HepG2 (cell line): ENCODE measurements at regions not wholly inside any gene's neighbourhood (a gene's known extent, or its start where the extent isn't known, plus 50 kb on each side); places are given as distances from the start of the nearest gene placed in this dataset.

Source experiments
- ADNP ChIP-seq: sonication (generic); formaldehyde crosslinking; IDR thresholded peaks from 2 replicates; pipeline ENCODE4 v1.4.0; 2020; ENCODE audit warnings: missing genetic modification reagents
- CHD4 ChIP-seq: fragments of 200-600 bp; sonication (generic); IDR thresholded peaks from 2 replicates; pipeline ENCODE4 v1.7.0; 2017; ENCODE audit warnings: mild to moderate bottlenecking, low read length, borderline replicate concordance
- EED ChIP-seq: sonication (generic); formaldehyde crosslinking; IDR thresholded peaks from 2 replicates; pipeline ENCODE4 v1.5.0; 2020; ENCODE audit warnings: mild to moderate bottlenecking, missing genetic modification reagents
- ETV6 ChIP-seq: sonication (generic); formaldehyde crosslinking; conservative IDR thresholded peaks from 2 replicates; pipeline ENCODE4 v1.4.0; 2020; ENCODE audit warnings: missing genetic modification reagents
- HDAC1 ChIP-seq: sonication (generic); formaldehyde crosslinking; IDR thresholded peaks from 2 replicates; pipeline ENCODE4 v1.5.1; 2020; ENCODE audit warnings: mild to moderate bottlenecking, missing genetic modification reagents
- HDAC2 ChIP-seq: sonication (generic); formaldehyde crosslinking; IDR thresholded peaks from 2 replicates; pipeline ENCODE4 v1.4.0; 2020; ENCODE audit warnings: missing genetic modification reagents
- HMG20B ChIP-seq: conservative IDR thresholded peaks from 2 replicates; pipeline ENCODE4 v1.6.1; 2016; ENCODE audit warnings: missing genetic modification reagents, missing compliant biosample characterization
- HOXA3 ChIP-seq: sonication (generic); formaldehyde crosslinking; IDR thresholded peaks from 2 replicates; pipeline ENCODE4 v1.5.0; 2020; ENCODE audit warnings: missing genetic modification reagents
- JUNB ChIP-seq: sonication (generic); formaldehyde crosslinking; IDR thresholded peaks from 2 replicates; pipeline ENCODE4 v1.8.0; 2022; ENCODE audit warnings: missing genetic modification reagents, mild to moderate bottlenecking, borderline replicate concordance
- KDM3A ChIP-seq: IDR thresholded peaks from 2 replicates; pipeline ENCODE4 v1.6.1; 2018; ENCODE audit warnings: low read depth, missing compliant biosample characterization
- NAIF1 ChIP-seq: sonication (generic); formaldehyde crosslinking; IDR thresholded peaks from 2 replicates; pipeline ENCODE4 v1.5.0; 2020; ENCODE audit warnings: mild to moderate bottlenecking, missing genetic modification reagents, borderline replicate concordance
- NR2F2 ChIP-seq: IDR thresholded peaks from 2 replicates; pipeline ENCODE4 v1.6.1; 2012; ENCODE audit warnings: low read depth, inconsistent platforms, borderline replicate concordance
- NR2F6 ChIP-seq, 2 experiments: IDR thresholded peaks; 2 replicates each; pipeline ENCODE4 v1.6.1; 2016; ENCODE audit warnings: antibody characterized with exemption in 1 of 2, mild to moderate bottlenecking in 1 of 2
- TRAFD1 ChIP-seq: sonication (generic); formaldehyde crosslinking; IDR thresholded peaks from 2 replicates; pipeline ENCODE4 v1.5.1; 2020; ENCODE audit warnings: missing genetic modification reagents, mild to moderate bottlenecking, borderline replicate concordance
- ZBTB21 ChIP-seq: sonication (generic); formaldehyde crosslinking; IDR thresholded peaks from 2 replicates; pipeline ENCODE4 v1.4.0; 2020; ENCODE audit warnings: missing genetic modification reagents
- ZBTB33 ChIP-seq: sonication (generic); formaldehyde crosslinking; IDR thresholded peaks from 2 replicates; pipeline ENCODE4 v1.4.0; 2020; ENCODE audit warnings: missing genetic modification reagents
- ZBTB38 ChIP-seq: sonication (generic); formaldehyde crosslinking; IDR thresholded peaks from 2 replicates; pipeline ENCODE4 v1.5.1; 2020; ENCODE audit warnings: mild to moderate bottlenecking, missing genetic modification reagents
- ZBTB43 ChIP-seq: sonication (generic); formaldehyde crosslinking; conservative IDR thresholded peaks from 2 replicates; pipeline ENCODE4 v1.4.0; 2020; ENCODE audit warnings: missing genetic modification reagents
- ZKSCAN8 ChIP-seq: IDR thresholded peaks from 2 replicates; pipeline ENCODE4 v1.6.1; 2016; ENCODE audit warnings: borderline replicate concordance, missing genetic modification reagents, missing compliant biosample characterization
- ZMYM3 ChIP-seq: sonication (generic); formaldehyde crosslinking; IDR thresholded peaks from 2 replicates; pipeline ENCODE4 v1.5.1; 2020; ENCODE audit warnings: mild to moderate bottlenecking, missing genetic modification reagents
- ZNF280B ChIP-seq: sonication (generic); formaldehyde crosslinking; IDR thresholded peaks from 2 replicates; pipeline ENCODE4 v1.5.0; 2020; ENCODE audit warnings: missing genetic modification reagents, mild to moderate bottlenecking, borderline replicate concordance
- ZNF30 ChIP-seq: sonication (generic); formaldehyde crosslinking; IDR thresholded peaks from 2 replicates; pipeline ENCODE4 v1.5.0; 2020; ENCODE audit warnings: mild to moderate bottlenecking, missing genetic modification reagents
- ZNF446 ChIP-seq: sonication (generic); formaldehyde crosslinking; IDR thresholded peaks from 2 replicates; pipeline ENCODE4 v1.5.0; 2020; ENCODE audit warnings: mild to moderate bottlenecking, missing genetic modification reagents
- ZNF552 ChIP-seq: sonication (generic); formaldehyde crosslinking; IDR thresholded peaks from 2 replicates; pipeline ENCODE4 v1.9.0; 2022; ENCODE audit warnings: missing genetic modification reagents, mild to moderate bottlenecking, borderline replicate concordance
- ZNF616 ChIP-seq: sonication (generic); formaldehyde crosslinking; IDR thresholded peaks from 2 replicates; pipeline ENCODE4 v1.5.0; 2020; ENCODE audit warnings: low read depth, mild to moderate bottlenecking, missing genetic modification reagents
- ZNF709 ChIP-seq: sonication (generic); formaldehyde crosslinking; IDR thresholded peaks from 2 replicates; pipeline ENCODE4 v1.5.0; 2020; ENCODE audit warnings: mild to moderate bottlenecking, missing genetic modification reagents
- ZNF776 ChIP-seq: sonication (generic); formaldehyde crosslinking; IDR thresholded peaks from 2 replicates; pipeline ENCODE4 v1.4.0; 2020; ENCODE audit warnings: mild to moderate bottlenecking, missing genetic modification reagents
- ZSCAN29 ChIP-seq: sonication (generic); formaldehyde crosslinking; conservative IDR thresholded peaks from 2 replicates; pipeline ENCODE4 v1.4.0; 2020; ENCODE audit warnings: mild to moderate bottlenecking, missing genetic modification reagents

- TF ChIP-seq ZBTB33 (CRISPR knock-in tag) (0 out of 2 replicates have a peak, but pooled peaks have one; percentile 9), ZNF616 (CRISPR knock-in tag) (no peak), ZNF709 (CRISPR knock-in tag) (no peak), ZBTB38 (CRISPR knock-in tag) (no peak), NR2F2 (no peak), KDM3A (no peak), ZMYM3 (CRISPR knock-in tag) (peak; percentile 99), ZBTB43 (CRISPR knock-in tag) (no peak), HMG20B (CRISPR knock-in tag) (no peak), ZNF552 (CRISPR knock-in tag) (no peak), JUNB (no peak), ETV6 (no peak), ZBTB21 (no peak), ADNP (peak; percentile 92), NR2F6 (IDR thresholded peaks at IDR 0.05) (peak; percentile 22; the same call in 1 of the 2 replicates), NR2F6 (CRISPR knock-in tag; IDR thresholded peaks at IDR 0.05) (no peak), ZNF30 (CRISPR knock-in tag) (no peak), HDAC2 (CRISPR knock-in tag) (peak; percentile 78), HDAC1 (peak; percentile 33; the same call in 1 of the 2 replicates), ZNF446 (no peak), ZSCAN29 (CRISPR knock-in tag) (no peak), ZKSCAN8 (CRISPR knock-in tag) (no peak), CHD4 (peak; percentile 91; the same call in 1 of the 2 replicates), NAIF1 (no peak), TRAFD1 (CRISPR knock-in tag) (no peak), ZNF776 (no peak), HOXA3 (CRISPR knock-in tag) (0 out of 2 replicates have a peak, but pooled peaks have one; percentile 14), ZNF280B (CRISPR knock-in tag) (no peak), EED (CRISPR knock-in tag) (no peak)
These were observed 154.6 kb downstream of the NUP210 start (continued) for GRCh38 chr3:13265507-13265906.
